ENCODE measurements at regions not wholly inside any gene's neighbourhood (a gene's known extent, or its start where the extent isn't known, plus 50 kb on each side); places are given as distances from the start of the nearest gene placed in this dataset.

DNA sequence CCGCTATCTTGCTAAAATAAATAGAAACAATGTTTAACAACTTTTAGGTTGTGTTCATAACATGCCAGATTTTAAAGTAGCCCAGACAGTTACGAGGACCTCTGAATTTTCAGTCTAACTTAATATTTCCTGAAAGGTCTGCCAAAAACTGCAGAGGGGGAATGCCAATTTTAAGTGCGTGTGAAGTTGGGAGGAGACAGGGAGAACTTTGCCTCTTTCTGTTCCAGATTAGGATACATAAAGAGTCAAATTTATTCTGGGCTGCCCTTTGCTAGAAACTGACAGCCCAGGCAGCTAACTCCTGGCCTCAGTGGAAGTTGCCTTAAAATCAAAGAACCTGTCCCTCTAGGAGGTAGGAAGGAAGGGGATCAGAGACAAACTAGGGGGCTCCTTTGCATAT is 52.3 kb upstream of the PIP4K2A start:
- no peak for DNase-seq (ENCODE audit: low spot score)

DNA sequence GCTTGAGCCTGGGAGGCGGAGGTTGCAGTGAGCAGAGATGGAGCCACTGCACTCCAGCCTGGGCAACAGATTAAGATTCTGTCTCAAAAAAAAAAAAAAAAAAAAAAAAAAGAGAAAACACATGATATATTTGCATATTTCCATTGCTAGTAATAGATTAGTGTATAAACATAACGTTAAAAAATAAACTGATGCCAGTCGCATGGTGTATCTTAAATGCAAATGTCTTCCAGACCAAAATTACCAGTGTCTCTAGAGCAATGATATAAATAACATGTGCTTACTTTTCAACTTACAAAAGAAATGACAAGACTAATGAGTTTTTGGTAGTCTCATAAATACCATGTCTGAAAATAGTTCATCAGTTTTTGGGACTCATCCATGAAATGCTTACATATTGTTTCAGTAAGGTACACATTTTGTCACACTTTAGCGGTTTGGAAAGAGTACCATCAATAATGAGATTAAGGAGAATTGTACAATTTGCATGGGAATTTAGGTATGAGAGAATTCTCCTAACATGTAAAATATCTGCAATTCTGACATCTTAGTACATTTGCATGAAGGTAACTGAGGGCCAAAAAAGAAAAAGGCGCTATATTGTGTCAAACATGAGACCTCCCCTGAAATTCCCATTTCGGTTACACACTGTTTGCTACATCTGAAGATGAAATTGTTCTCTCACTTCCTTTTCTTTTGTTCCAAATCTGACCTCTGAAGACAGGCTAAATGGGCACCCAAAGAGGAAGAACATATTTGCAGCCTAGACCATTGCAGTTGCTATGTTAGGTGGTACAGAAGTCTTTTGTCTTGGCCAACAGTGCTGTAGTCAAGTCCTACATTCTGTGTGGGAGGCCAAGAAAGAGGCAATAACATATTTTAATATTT is 51.5 kb upstream of the PIP4K2A start:
- DNase-seq (ENCODE audit: low spot score): peak; percentile 61

DNA sequence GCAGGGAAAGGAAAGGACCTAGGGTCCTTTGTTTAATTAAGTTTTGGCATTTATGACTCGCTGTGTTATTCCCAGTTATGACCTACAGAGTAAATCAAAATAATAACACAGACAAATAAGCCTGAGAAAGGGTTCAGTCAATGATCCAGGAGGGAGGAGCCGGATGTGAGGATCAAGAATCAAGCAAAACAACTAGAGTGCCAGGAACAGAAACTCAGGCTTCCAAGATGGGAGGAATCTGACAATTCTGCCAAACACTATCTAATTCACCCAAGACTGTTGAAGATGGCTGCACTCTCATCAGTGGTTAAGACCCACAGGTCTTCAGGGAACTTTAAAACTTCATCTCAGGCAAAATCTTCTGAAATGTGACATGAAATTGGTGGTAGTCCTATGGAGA is 50.3 kb upstream of the PIP4K2A start:
- DNase-seq (ENCODE audit: low spot score): no peak
